Common myeloid progenitor, CD34-positive (primary cell): ENCODE measurements at regions not wholly inside any gene's neighbourhood (a gene's known extent, or its start where the extent isn't known, plus 50 kb on each side); places are given as distances from the start of the nearest gene placed in this dataset.

Experiments
- CTCF ChIA-PET: fragments of 350-600 bp; sonication (Branson Sonifier 250); formaldehyde crosslinking; loops from one replicate; lab custom pipeline; 2021; ENCODE audit warnings: antibody characterized with exemption; lab: Charles Lee
- POLR2A ChIA-PET: fragments of 350-600 bp; sonication (Branson Sonifier 250); formaldehyde crosslinking; loops from one replicate; lab custom pipeline; 2021; ENCODE audit warnings: antibody characterized with exemption; lab: Charles Lee
- DNase-seq, 3 donors: peaks; one replicate each; pipeline versions ENCODE4 v3.0.0 to v3.0.0-alpha.2; 2013
- H3K27ac ChIP-seq, 2 experiments: 1 replicate in 1 of 2; 2 replicates in 1 of 2; pipeline ENCODE4 v1.7.0; 2013; ENCODE audit warnings: inconsistent platforms in 2 of 2, low read length in 2 of 2, mild to moderate bottlenecking in 2 of 2, low read depth in 1 of 2, moderate library complexity in 1 of 2; ENCODE audit not compliant: severe bottlenecking in 2 of 2, insufficient read depth in 1 of 2, poor library complexity in 1 of 2
- H3K27me3 ChIP-seq, 5 experiments: replicated peaks in 2 of 5; 1 replicate in 3 of 5; 2 replicates in 2 of 5; pipeline versions ENCODE4 v1.6.1 to v1.7.0; 2013; ENCODE audit warnings: low read length in 4 of 5, mild to moderate bottlenecking in 2 of 5, moderate library complexity in 2 of 5, inconsistent platforms in 1 of 5; ENCODE audit not compliant: insufficient read depth in 5 of 5, control insufficient read depth in 4 of 5
- H3K36me3 ChIP-seq, 4 experiments: 1 replicate in 2 of 4; 2 replicates in 2 of 4; pipeline versions ENCODE4 v1.6.1 to v1.7.0; 2013; ENCODE audit warnings: low read length in 3 of 4, control low read depth in 1 of 4, mild to moderate bottlenecking in 1 of 4; ENCODE audit not compliant: control insufficient read depth in 4 of 4, insufficient read depth in 4 of 4
- H3K4me1 ChIP-seq, 4 experiments: 1 replicate in 3 of 4; 2 replicates in 1 of 4; pipeline versions ENCODE4 v1.6.1 to v1.7.1; 2013; ENCODE audit warnings: low read length in 3 of 4, mild to moderate bottlenecking in 3 of 4, control low read depth in 1 of 4, inconsistent platforms in 1 of 4, moderate library complexity in 1 of 4; ENCODE audit not compliant: control insufficient read depth in 4 of 4, insufficient read depth in 4 of 4; ENCODE audit errors: control extremely low read depth in 1 of 4
- H3K4me3 ChIP-seq, 7 experiments: 1 replicate in 4 of 7; 2 replicates in 3 of 7; pipeline versions ENCODE4 v1.5.1 to v1.7.0; 2013; ENCODE audit warnings: mild to moderate bottlenecking in 7 of 7, low read length in 6 of 7, moderate library complexity in 6 of 7, inconsistent platforms in 2 of 7, low read depth in 2 of 7, control low read depth in 1 of 7; ENCODE audit not compliant: insufficient read depth in 4 of 7, control insufficient read depth in 1 of 7; ENCODE audit errors: extremely low read depth in 1 of 7
- H3K9me3 ChIP-seq, 5 experiments: 1 replicate in 4 of 5; 2 replicates in 1 of 5; pipeline versions ENCODE4 v1.6.1 to v1.7.1; 2013; ENCODE audit warnings: low read length in 4 of 5, mild to moderate bottlenecking in 2 of 5, inconsistent platforms in 1 of 5, low read depth in 1 of 5, moderate library complexity in 1 of 5; ENCODE audit not compliant: control insufficient read depth in 4 of 5, insufficient read depth in 2 of 5; ENCODE audit errors: control extremely low read depth in 1 of 5
- WGBS: methylation state at CpG from one replicate; pipeline ENCODE4 v1.1.5; 2013; ENCODE audit not compliant: insufficient coverage; 5-methylcytosine and 5-hydroxymethylcytosine counted together

GRCh38 chr5:91611746-91612145 is 228.6 kb upstream of the ARRDC3 start:
- WGBS: no CpG with 5 or more reads among the region's 2 CpGs
- CTCF ChIA-PET: interaction anchor here (1.0 to 1.3 kb wide), 2 partner anchors 10 to 114 kb away, joined by 3 read pairs; no protein-coding TSS in a partner anchor
- Histone ChIP-seq H3K9me3 (peaks cover 0 to 4% (median 0%) of the 10 kb centered on the region in 5 experiments), H3K4me3 (no peak overlapping the region), H3K27ac (no peak overlapping the region), H3K4me1 (no peaks in the 10 kb centered on the region), H3K36me3 (no peaks in the 10 kb centered on the region), H3K27me3 (no peaks in the 10 kb centered on the region)
- POLR2A ChIA-PET: no interaction called here
- DNase-seq: no peak

- POLR2A ChIA-PET: no interaction called here
- DNase-seq: no peak
- H3K27me3 ChIP-seq: no peaks in the 10 kb centered on the region
- no peak overlapping the region for H3K4me3 ChIP-seq
- no peaks in the 10 kb centered on the region for H3K9me3 ChIP-seq
- CTCF ChIA-PET: no interaction called here
- H3K36me3 ChIP-seq: no peaks in the 10 kb centered on the region
- no peaks in the 10 kb centered on the region for H3K4me1 ChIP-seq
- no peak overlapping the region for H3K27ac ChIP-seq
These were observed 224.6 kb upstream of the ARRDC3 start for GRCh38 chr5:91607675-91608074.

- ChIA-PET CTCF (no interaction called here), POLR2A (interaction anchor here (0.6 kb wide), 1 partner anchor 49 kb away, joined by 3 read pairs; no protein-coding TSS in a partner anchor)
- Histone ChIP-seq H3K36me3 (no peaks in the 10 kb centered on the region), H3K4me1 (no peaks in the 10 kb centered on the region), H3K4me3 (no peak overlapping the region), H3K9me3 (no peaks in the 10 kb centered on the region), H3K27me3 (no peaks in the 10 kb centered on the region), H3K27ac (no peak overlapping the region)
- no peak for DNase-seq
- 95% methylated on average over 5 of the region's 5 CpGs for WGBS
These were observed 216.7 kb upstream of the ARRDC3 start for GRCh38 chr5:91599863-91600262.

- ChIA-PET CTCF (no interaction called here), POLR2A (no interaction called here)
- H3K27ac ChIP-seq: no peak overlapping the region
- H3K4me3 ChIP-seq: no peak overlapping the region
- no peaks in the 10 kb centered on the region for H3K4me1 ChIP-seq
- H3K36me3 ChIP-seq: no peaks in the 10 kb centered on the region
- no peak for DNase-seq
- WGBS: 60% methylated on average over 1 of the region's 2 CpGs
- peaks cover 0 to 4% (median 2%) of the 10 kb centered on the region in 5 experiments for H3K9me3 ChIP-seq
- no peaks in the 10 kb centered on the region for H3K27me3 ChIP-seq
These were observed 215.1 kb upstream of the ARRDC3 start for GRCh38 chr5:91598216-91598615.

- Histone ChIP-seq H3K36me3 (no peaks in the 10 kb centered on the region), H3K4me3 (no peak overlapping the region), H3K4me1 (no peaks in the 10 kb centered on the region), H3K27ac (no peak overlapping the region), H3K27me3 (no peaks in the 10 kb centered on the region), H3K9me3 (peaks cover 0 to 13% (median 5%) of the 10 kb centered on the region in 5 experiments)
- ChIA-PET POLR2A (no interaction called here), CTCF (no interaction called here)
- WGBS: 86% methylated on average over 1 of the region's 3 CpGs
- no peak for DNase-seq
These were observed 212.3 kb upstream of the ARRDC3 start for GRCh38 chr5:91595424-91595823.

GRCh38 chr5:91591076-91591475 is 208.0 kb upstream of the ARRDC3 start:
- no peak overlapping the region for H3K4me3 ChIP-seq
- WGBS: no CpG with 5 or more reads among the region's 1 CpG
- no peaks in the 10 kb centered on the region for H3K4me1 ChIP-seq
- H3K27me3 ChIP-seq: no peaks in the 10 kb centered on the region
- ChIA-PET POLR2A (no interaction called here), CTCF (no interaction called here)
- DNase-seq: no peak
- H3K36me3 ChIP-seq: no peaks in the 10 kb centered on the region
- peaks cover 1 to 13% (median 5%) of the 10 kb centered on the region in 5 experiments for H3K9me3 ChIP-seq
- H3K27ac ChIP-seq: no peak overlapping the region

GRCh38 chr5:91586232-91586631 is 203.1 kb upstream of the ARRDC3 start:
- CTCF ChIA-PET: no interaction called here
- no peak overlapping the region for H3K27ac ChIP-seq
- H3K4me1 ChIP-seq: no peaks in the 10 kb centered on the region
- POLR2A ChIA-PET: no interaction called here
- H3K27me3 ChIP-seq: no peaks in the 10 kb centered on the region
- no peaks in the 10 kb centered on the region for H3K36me3 ChIP-seq
- peaks cover 0 to 5% (median 0%) of the 10 kb centered on the region in 5 experiments for H3K9me3 ChIP-seq
- DNase-seq: no peak
- H3K4me3 ChIP-seq: no peak overlapping the region
- 94% methylated on average over 2 of the region's 2 CpGs for WGBS
